HG02571 (cell line): ENCODE measurements at regions not wholly inside any gene's neighbourhood (a gene's known extent, or its start where the extent isn't known, plus 50 kb on each side); places are given as distances from the start of the nearest gene placed in this dataset.
"Not testable (repeated sequence)": the region's sequence is repeated elsewhere in the genome, so short reads cannot be mapped to it uniquely, and the experiment has no call there.

Experiments
- ATAC-seq: cut with Tn5 transposase; IDR thresholded peaks from one replicate; pipeline ENCODE4 v1.9.1; 2021; ENCODE audit warnings: mild to moderate bottlenecking, moderate library complexity; ENCODE audit not compliant: unreplicated experiment

GRCh38 chr20:18876394-18876793, 62.8 kb downstream of the SCP2D1 start:
- not testable (repeated sequence) for ATAC-seq

DNA sequence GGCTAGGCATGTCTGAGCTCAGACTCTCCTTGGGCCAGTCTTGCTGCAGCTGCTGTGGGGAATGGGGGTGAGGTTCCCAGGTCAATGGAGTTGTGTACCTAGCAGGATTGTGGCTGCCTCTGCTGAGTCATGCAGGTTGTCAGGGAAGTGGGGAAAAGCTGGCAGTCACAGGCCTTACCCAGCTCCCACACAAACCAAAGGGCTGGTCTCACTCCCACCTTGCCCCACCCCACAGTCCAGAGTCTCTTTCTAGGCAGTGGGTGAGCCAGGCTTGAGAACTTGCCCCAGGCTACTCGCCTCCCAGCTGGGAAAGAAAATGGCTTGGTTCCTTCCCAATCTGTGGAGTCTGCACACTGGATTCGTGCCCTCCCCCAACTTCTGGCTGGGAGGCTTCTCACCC, 65.7 kb downstream of the SCP2D1 start:
- no peak for ATAC-seq

GRCh38 chr20:18886756-18887155, 73.2 kb downstream of the SCP2D1 start:
- ATAC-seq: no peak

GRCh38 chr20:18901980-18902737, 88.6 kb downstream of the SCP2D1 start:
- no peak for ATAC-seq

GRCh38 chr20:18904192-18904591, 90.6 kb downstream of the SCP2D1 start:
- no peak for ATAC-seq

- ATAC-seq: no peak
Observed at GRCh38 chr20:18904624-18905023, 91.0 kb downstream of the SCP2D1 start.

DNA sequence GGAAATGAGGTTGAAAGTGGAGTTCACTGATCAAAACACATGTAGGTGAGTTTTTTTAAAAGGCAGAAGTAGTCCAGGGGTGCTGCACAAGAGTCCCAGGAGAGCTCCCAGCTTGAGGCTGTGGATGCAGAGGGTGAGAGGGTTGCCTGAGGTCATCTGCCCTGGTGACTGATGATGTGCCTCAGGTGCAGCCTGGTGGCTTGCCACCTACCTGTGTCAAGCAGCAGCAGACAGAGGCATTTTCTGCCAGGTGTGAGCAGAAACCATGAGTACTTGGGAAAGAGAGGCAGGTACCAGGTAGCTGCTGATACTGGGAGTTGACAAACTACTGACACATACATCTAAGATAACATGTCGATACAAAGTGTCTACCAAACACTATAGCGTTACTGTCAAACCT, 92.5 kb downstream of the SCP2D1 start:
- ATAC-seq: no peak

- no peak for ATAC-seq
Observed at GRCh38 chr20:18907353-18907752, 93.8 kb downstream of the SCP2D1 start.

DNA sequence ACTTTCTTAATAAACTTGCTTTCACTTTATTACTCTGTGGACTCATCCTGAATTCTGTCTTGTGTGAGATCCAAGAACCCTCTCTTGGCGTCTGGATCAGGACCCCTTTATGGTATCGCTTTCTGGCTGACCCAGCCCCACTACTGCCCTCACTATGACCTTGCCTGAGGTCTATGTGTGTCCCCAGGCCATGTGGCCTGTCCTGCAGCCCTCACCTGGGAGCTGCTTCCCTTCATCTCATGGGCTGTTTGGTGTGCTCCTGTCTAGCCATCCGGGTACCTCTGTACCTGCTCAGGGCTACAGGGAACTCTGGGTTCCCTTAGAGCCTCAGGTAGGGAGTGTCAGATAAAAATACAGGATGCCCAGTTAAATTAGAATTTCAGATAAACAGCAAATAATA, 94.5 kb downstream of the SCP2D1 start:
- ATAC-seq: no peak

DNA sequence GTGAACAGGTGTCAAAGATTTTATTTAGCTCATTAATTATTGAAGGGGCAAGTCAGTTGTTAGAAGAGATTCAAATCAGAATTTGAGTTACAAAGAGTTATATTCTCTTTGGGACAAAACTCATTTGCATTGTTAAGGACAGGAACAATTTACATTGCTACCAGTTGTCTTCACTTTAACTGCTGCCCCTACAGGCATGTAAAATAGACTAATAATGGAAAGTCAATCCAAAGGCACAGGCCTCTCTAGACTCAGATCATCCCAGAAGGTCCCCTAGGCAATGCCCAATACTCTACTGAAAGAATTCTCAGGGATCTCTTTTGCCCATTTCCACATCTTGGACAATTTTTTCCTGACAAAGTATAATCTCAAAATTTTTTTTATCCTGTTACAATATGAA, 95.7 kb downstream of the SCP2D1 start:
- no peak for ATAC-seq

- no peak for ATAC-seq
Observed at GRCh38 chr20:18913701-18914100, 100.1 kb downstream of the SCP2D1 start.

DNA sequence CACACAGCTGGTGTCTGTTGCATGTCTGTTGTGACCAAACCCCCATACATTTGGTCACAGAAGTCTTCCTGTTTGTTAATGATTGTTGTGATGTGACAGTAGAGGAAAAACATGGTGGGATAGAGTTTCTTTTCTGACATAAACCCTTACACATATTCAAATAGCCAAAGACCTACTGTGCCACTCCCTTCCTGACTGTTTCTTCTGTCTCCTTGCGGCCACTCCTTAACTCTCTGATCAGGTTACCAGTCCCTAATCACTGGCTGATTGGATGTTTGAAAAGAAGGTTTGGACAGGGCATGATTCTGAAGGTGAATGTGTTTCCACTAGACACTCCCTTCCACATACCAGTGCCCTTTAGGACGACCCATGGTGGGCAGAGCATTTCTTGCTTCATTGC, 101.2 kb downstream of the SCP2D1 start:
- ATAC-seq: no peak

DNA sequence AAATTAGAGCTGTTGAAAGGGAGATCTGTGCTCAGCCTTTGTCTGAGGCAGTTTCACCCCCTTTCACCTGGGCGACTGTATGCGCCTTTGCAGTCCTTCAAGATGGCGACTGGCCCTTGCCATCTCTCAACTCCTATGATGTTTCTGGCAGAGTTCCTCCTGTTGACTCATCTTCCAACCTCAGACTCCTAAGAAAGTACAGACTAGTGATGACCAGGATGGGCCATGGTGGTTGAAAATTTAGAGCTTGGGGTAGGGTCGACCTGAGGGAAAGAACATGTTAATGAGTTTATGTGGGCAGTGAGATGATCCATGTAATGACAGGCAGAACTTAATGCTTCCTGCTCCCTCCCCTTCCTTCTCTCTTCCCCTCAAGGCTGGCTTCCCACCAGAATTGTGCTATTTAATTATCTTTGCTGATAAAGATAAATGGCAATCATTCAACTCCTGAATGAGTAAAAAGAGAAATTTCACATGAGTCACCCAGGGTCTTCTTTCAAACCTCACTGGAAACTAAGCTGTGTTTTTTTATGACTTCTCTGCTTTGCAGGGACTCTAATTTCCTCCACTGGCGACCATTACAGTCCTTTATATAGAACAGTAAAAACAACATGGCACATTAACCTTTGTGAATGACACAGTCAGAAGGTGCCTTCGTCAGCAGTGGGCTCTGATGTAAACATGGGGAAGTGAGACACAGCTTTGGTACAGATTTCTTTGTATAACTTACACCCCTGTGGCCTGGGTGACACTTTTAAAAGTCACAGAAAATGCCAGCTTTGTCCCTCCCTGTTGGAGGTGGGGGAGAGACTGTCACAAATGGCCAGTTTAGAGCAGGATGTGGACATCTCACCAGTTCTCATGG, 103.5 kb downstream of the SCP2D1 start:
- ATAC-seq: no peak

- ATAC-seq: no peak
Observed at GRCh38 chr20:18919996-18920395, 106.4 kb downstream of the SCP2D1 start.

DNA sequence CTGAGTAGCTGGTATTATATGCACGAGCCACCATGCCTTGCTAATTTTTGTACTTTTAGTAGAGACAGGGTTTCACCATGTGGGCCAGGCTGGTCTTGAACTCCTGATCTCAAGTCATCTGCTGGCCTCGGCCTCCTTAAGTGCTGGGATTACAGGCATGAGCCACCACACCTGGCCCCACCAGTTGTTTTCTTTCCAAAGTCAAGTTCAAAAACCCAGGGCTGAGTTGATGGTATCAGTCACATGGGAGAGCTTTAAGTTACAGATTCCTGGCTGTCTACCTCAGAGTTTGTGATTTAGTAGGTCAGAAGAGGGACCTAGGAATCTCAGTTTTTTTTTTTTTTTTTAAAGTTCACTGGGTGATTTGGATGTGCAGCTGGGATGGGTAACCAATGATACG, 107.7 kb downstream of the SCP2D1 start:
- ATAC-seq: no peak

DNA sequence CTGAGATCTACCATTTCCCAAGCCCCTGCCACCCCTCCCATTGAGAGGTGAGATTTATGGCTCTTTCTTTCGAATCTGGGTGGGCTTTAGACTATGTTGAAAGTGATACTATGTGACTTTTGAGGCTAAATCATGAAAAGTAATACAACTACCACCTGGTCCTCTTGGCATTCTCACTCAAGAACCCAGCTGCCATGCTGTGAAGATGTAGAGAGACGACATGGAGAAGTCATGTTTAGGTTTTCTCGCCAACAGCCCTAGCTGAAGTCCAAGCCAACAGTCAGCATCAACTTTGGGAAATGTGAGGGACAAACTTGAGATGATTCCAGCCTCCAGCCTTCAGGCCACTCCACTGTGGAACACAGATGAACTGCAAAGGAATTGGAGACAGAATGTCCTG, 108.7 kb downstream of the SCP2D1 start:
- ATAC-seq: no peak

GRCh38 chr20:18922898-18923297, 109.3 kb downstream of the SCP2D1 start:
- no peak for ATAC-seq

DNA sequence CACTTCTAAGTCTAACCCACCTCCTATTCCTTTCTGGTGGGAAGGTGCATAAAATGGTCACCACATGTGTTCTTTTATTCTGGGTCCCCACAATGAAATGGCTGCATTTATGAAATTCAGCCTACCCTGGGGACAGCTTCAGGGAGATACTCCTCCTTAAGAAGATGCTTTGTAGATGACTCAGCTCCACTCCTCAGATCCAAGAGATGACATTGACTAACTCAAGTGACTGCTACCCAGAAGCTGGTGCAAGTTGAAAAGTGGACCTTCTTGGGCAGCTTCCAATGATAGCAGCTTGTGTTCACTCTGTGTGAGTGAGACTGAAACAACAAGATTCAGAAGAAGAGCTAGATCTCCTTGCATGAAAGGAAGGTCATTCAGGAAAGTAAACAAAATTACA, 113.4 kb downstream of the SCP2D1 start:
- no peak for ATAC-seq

DNA sequence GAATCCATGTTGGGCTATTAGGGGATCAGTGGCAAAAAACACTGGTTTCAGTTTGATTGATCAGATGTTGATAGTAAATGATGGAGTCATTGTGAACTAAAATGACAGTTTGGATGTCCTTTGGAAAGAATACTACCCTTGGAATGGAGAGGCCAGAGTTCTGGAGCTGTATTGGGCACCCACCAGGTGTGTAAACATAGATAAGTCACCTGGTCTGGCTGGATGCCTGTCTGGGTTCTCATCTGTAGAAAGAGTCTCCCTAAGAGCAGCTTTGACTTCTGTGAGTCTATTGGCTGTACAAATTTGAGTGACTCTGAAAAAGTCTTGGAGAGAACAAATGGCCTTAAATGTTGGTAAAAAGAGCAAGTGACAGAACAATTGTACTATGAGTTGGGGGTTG, 115.0 kb downstream of the SCP2D1 start:
- ATAC-seq: no peak

DNA sequence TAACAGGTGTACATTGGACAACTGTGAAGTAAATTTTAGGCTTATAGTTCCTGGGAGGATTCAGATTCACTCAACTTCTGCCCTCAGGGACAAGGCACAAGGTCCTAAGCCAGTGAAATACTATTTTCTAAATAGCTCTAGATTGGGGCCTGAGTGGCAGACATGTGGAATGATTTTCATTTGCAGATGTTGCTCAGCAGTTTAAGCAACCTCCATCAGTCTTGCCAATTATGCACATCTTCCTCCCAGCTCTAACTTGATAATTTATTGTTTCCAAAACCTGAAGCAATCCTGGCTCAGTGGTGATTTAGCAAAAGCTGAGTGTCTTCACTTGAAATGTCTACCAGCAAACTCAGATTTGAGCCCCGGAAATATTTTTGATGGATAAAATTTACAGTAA, 116.2 kb downstream of the SCP2D1 start:
- no peak for ATAC-seq

DNA sequence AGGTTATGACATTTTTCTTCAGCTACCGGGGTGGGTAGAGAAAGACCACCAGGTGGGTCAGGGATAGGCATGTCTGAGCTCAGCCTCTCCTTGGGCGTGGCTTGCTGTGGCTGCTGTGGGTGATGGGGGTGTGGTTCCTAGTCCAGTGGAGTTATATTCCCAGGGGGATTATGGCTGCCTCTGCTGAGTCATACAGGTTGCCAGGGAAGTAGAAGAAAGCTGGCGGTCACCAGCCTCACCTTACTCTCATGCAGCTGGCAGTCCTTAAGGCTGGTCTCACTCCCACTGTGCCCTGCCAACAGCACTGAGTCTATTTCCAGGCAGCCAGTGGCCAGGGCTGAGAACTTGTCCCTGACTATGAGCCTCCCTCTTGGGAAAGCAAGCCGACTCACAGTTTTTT, 130.0 kb downstream of the SCP2D1 start:
- ATAC-seq: no peak

- ATAC-seq: no peak
Observed at GRCh38 chr20:18956890-18957289, 143.3 kb downstream of the SCP2D1 start.
